NCI-H2029 treated with DMSO at 0.1 percent for 48 hours (cell line): ENCODE measurements at regions not wholly inside any gene's neighbourhood (a gene's known extent, or its start where the extent isn't known, plus 50 kb on each side); places are given as distances from the start of the nearest gene placed in this dataset.

Experiments used
- DNase-seq: peaks from one replicate; lab custom pipeline; 2025; lab: John Stamatoyannopoulos, UW

DNA sequence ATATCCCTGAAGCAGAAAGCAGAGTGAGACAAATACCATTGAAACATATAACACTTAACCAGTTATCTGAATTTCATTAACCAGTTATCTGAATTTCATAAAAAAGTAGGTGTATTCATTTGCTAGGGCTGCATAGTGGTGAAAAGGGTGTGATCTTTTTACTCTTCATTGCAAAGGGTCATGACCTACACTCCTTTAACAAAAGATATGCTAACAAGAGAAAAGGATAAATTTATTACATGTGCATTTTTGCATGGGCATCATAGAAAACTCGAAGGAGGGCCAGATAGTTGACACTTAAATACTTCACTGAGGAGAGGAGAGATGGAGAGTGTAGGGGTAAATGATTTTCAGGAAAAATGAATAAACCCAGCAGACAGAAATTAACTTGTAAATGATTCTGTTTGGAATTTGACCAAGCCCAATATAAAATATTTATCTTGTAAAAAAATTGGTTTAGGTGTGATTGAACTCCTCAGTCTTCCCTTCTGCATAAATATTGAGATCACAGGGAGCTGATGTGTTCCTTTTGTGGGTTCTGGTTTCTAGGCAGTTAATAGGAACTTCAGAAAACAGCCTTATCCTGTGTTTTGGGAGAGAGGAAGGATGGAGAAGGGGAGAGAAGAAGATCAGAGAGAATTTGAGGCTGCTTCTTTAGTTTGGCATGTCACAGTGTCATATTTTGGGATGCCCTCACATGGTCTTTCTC, 372.5 kb upstream of the SYT4 start:
- no peak for DNase-seq

DNA sequence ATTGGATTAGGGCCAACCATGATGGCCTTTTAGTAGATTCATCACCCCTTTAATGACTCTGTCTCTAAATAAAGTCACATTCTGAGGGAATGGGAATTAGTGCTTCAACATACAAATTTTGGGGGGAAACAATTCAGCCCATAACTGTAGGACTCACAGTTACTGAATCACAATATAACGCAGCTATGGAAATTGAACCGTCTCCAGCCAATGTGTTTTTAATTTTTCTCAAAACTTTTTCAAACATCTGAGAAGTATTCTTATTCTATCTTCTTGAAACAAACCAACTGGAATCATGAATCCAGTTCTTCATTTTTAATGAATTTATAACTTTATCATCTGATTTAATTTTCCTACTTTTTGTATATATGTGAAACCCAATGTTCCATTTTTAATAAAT, 373.1 kb upstream of the SYT4 start:
- no peak for DNase-seq

GRCh38 chr18:43651057-43651456, 373.8 kb upstream of the SYT4 start:
- no peak for DNase-seq

DNA sequence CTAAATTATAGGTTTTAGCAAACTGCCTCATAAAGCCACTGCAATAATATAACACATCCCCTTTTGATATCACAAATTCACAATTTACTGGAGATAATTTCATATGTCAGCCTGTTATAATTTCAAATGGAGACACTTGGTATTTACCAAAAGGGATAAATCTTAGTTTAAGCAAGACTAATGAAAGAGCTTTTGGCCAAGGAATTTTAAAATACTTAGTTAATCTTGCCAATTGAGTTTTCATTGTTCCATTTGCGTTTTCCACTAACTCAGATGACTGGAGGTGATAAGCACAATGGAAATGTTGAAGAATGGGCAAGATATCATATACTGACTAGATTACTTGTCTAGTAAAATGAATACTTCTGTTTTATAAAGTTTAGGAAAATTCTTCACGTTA, 379.3 kb upstream of the SYT4 start:
- DNase-seq = no peak

DNA sequence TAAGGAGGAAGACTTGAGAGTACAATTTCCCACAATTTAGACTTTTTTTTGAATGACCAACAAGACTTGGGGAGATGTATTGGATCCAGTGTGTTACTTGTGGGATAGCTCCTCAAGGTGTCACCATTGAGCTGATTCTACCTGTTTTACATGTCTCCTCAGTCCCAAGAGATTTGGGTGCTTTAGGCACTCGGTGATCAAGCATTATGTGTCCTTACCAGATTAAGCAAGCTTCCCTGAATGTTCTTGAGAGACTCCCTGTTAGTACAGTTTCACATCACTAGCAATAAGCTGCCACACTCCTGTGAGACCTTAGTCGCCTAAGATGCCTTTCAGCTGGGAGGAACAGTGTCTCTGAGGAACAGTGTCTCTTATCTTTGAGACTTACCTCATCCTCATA, 384.3 kb upstream of the SYT4 start:
- no peak for DNase-seq

DNA sequence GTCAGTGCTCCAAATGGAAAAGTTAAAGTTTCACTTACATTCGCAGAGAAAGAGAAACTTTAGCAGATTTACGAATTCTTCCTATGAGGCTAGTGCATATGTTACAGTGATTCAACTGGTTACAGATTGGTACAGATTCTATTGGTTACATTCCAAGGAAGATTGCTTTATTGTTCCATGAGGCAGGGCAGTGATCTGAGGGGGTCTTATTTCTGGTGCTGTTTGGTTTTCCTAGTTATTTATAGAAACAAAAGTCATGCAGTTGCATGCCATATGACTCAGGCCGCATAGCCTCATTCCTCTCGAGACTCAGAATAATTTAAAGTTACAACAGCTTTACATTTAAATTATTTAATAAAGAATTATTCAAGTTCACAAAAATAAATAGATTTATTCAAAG, 385.4 kb upstream of the SYT4 start:
- no peak for DNase-seq

DNA sequence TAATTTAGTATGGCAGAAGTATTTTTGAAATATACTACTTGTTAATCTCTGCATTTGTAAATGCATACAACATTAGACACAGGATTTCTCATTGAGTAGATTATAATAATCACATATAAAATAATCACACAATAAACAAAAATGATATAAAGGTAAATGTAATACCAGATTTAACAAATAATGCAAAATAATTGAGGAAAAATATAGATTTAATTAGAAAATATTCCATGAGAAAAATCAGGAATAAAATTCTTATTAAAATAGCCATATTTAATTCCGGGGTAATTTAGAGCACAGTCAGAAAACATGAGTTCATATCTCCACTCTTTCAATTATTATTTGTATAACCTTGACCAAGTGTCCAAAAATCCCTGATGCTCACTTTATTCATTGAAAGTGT, 385.9 kb upstream of the SYT4 start:
- no peak for DNase-seq

GRCh38 chr18:43664487-43665008, 387.3 kb upstream of the SYT4 start:
- DNase-seq = no peak

DNA sequence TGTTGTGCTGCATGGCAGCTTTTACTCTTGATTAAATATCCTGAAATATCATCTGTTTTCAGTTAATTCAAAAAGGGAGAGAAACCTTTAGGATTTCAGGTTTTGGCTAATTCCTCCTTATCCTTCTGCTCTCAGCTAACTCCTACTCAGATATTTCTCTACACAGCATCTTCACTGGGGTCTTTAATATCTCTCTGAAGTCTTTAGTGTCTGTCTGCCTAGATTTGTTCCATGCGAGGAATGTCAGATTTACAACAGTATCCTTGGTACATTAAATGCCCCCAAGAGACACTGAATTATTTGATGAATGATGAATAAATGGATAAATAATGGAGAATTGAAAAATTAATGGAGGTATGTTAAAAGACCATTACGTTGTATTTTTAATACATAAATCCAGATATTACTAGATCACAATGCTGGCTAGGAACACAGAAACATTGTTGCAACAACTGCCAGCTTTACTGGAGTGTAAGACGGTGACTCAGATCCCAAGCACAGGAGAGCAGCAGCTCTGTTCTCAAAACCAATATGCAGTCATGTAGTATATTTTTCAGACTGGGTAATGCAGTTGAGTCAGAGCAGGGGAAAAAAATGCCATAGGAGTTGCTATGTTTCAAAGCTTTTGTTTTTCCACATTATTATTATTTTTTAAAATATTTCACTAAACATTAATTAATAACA, 388.0 kb upstream of the SYT4 start:
- no peak for DNase-seq

DNA sequence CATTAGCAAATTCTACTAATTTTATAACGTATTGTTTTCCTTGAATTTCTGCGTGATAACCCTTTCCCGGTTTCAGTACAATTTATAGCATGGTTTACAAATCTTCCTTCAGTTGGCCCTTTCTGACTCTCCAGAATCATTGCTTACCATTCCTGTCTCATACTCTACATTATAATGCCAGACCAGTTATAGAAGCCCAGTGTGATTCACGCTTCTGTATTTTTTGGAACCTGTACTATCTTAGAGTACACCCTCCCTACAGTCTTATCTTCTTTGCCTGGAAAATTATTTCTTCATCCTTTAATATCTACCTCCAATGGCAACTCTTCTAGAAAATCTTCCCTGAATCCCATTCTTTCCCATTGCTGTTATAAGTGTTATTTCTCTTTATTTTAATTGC, 391.6 kb upstream of the SYT4 start:
- DNase-seq = no peak

DNA sequence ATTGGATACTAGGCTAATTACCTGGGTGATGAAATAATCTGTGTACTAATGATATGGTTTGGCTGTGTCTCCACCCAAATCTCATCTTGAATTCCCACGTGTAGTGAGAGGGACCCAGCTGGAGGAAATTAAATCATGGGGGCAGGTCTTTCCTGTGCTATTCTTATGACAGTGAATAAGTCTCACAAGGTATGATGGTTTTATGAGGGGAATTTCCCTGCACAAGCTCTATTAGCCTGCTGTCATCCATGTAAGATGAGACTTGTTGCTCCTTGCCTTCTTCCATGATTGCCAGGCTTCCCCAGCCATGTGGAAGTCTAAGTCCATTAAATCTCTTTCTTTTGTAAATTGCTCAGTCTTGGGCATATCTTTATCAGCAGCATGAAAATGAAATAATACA, 394.1 kb upstream of the SYT4 start:
- DNase-seq = no peak

GRCh38 chr18:43680096-43680495, 402.8 kb upstream of the SYT4 start:
- no peak for DNase-seq

DNA sequence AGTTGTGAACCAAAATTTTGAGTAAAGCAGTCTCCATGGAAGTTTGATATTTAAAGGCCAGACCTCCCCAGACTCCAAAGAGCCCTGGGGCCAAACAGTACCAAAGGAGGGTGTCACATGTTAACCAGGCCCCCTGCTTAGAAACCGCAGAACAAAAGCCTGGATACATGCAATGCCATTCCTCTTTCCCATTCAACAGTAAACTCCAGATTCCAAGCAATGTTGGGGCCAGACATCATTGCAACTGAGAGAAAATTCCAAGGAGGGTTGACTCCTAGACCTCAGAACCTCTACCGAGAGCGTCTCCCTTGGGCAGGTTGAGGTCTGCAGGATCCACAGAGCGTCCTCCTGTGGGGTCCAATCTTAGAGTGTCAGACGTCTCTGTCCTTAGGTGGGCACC, 404.4 kb upstream of the SYT4 start:
- DNase-seq = no peak

GRCh38 chr18:43682196-43682595, 404.9 kb upstream of the SYT4 start:
- DNase-seq = no peak

GRCh38 chr18:43686709-43687108, 409.4 kb upstream of the SYT4 start:
- DNase-seq = no peak

GRCh38 chr18:43692099-43692690, 414.9 kb upstream of the SYT4 start:
- DNase-seq = no peak

GRCh38 chr18:43702399-43702798, 425.1 kb upstream of the SYT4 start:
- DNase-seq = no peak

DNA sequence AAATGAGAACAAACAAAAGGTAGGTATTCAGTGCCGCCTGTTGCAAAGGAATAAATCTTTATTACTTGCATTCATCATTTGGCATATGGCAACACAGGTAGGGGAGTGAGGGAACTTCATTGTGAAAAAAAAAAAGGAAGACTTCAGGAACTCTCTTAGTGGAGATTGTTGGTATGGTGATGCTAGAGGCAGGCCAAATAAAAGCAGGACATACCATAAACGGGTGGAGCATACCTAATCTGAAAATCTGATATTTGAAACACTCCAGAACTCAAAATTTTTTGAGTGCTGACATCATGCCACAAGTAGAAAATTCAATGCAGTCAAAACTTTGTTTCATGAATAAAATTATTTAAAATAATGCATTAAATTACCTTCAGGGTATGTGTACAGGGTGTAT, 425.8 kb upstream of the SYT4 start:
- no peak for DNase-seq

GRCh38 chr18:43705850-43706249, 428.6 kb upstream of the SYT4 start:
- DNase-seq = no peak

- DNase-seq = no peak
Measured at GRCh38 chr18:43710135-43710534, 432.8 kb upstream of the SYT4 start.

GRCh38 chr18:43714343-43715010, 437.2 kb upstream of the SYT4 start:
- no peak for DNase-seq

DNA sequence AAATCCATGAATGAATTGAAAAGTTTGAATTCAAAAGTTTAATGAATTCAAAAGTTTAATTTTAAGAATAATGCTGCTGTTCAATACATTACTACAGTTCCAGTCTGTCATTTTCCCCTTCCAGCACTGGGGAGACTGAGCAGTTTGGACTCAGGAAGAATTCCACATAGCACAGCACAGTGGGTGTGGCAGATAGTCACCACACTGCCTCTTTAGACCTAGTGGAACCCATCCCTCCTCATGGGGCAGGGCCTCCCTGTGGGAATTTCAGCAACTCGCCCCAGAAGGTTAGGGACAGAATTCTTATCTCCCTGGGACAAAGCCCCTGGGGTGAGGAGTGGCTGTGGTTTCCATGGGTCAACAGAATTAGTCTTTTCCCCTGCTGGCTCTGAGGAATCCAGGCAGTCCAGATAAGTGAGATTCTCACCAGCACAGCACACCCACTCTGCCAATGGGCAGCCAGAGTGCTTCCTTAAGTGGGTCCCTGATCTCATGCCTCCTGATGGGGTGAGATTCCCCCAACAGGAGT, 442.0 kb upstream of the SYT4 start:
- no peak for DNase-seq

GRCh38 chr18:43720041-43720440, 442.8 kb upstream of the SYT4 start:
- no peak for DNase-seq
